A673 (cell line): ENCODE measurements at regions not wholly inside any gene's neighbourhood (a gene's known extent, or its start where the extent isn't known, plus 50 kb on each side); places are given as distances from the start of the nearest gene placed in this dataset.

Experiments
- BruUV-seq: library from RNA; stranded (reverse); fragments of 400-500 nt; replicated peaks from 2 replicates; lab custom pipeline; 2021; lab: Mats Ljungman, UMichigan
- CTCF ChIA-PET: fragments of 300-600 bp; sonication (Branson Sonifier 250); formaldehyde crosslinking; loops from one replicate; lab custom pipeline; 2022; ENCODE audit warnings: antibody characterized with exemption; lab: Charles Lee
- POLR2A ChIA-PET: fragments of 300-600 bp; sonication (Branson Sonifier 250); formaldehyde crosslinking; loops from one replicate; lab custom pipeline; 2022; ENCODE audit warnings: antibody characterized with exemption; ENCODE audit not compliant: low non-redundant PET; lab: Charles Lee
- DNase-seq: peaks from one replicate; pipeline ENCODE4 v3.0.0-alpha.2; 2015; ENCODE audit warnings: low spot score
- H3K27ac ChIP-seq: fragments of 200-600 bp; sonication (generic); 2 replicates; pipeline ENCODE4 v1.5.1; 2016; ENCODE audit warnings: mixed run types, low read depth, mild to moderate bottlenecking, mixed read lengths, antibody characterized with exemption, low read length; ENCODE audit not compliant: poor library complexity, severe bottlenecking
- H3K27me3 ChIP-seq: fragments of 200-600 bp; sonication (generic); replicated peaks from 2 replicates; pipeline ENCODE4 v1.6.1; 2017; ENCODE audit warnings: mixed run types, low read depth, mild to moderate bottlenecking, mixed read lengths, antibody characterized with exemption, low read length; ENCODE audit not compliant: insufficient read depth, poor library complexity
- H3K36me3 ChIP-seq: fragments of 200-600 bp; sonication (generic); 2 replicates; pipeline ENCODE4 v1.6.1; 2016; ENCODE audit warnings: mixed run types, mild to moderate bottlenecking, mixed read lengths, antibody characterized with exemption, low read length; ENCODE audit not compliant: insufficient read depth, poor library complexity, severe bottlenecking
- H3K4me1 ChIP-seq: fragments of 200-600 bp; sonication (generic); 2 replicates; pipeline ENCODE4 v1.6.1; 2017; ENCODE audit warnings: mixed run types, mild to moderate bottlenecking, mixed read lengths, antibody characterized with exemption, low read length; ENCODE audit not compliant: insufficient read depth, poor library complexity, severe bottlenecking
- H3K4me3 ChIP-seq: fragments of 200-600 bp; sonication (generic); 2 replicates; pipeline ENCODE4 v1.5.1; 2016; ENCODE audit warnings: low read depth, mixed run types, mild to moderate bottlenecking, mixed read lengths, low read length; ENCODE audit not compliant: poor library complexity, severe bottlenecking
- H3K9me3 ChIP-seq: fragments of 200-600 bp; sonication (generic); 2 replicates; pipeline ENCODE4 v1.6.1; 2016; ENCODE audit warnings: mixed run types, low read depth, mild to moderate bottlenecking, mixed read lengths, antibody characterized with exemption, low read length; ENCODE audit not compliant: poor library complexity, severe bottlenecking
- CTCF ChIP-seq: fragments of 300-800, 200-600 bp; sonication (generic); conservative IDR thresholded peaks from 2 replicates; pipeline ENCODE4 v1.5.1; 2017; ENCODE audit warnings: low read depth, mild to moderate bottlenecking, antibody characterized with exemption, low read length, moderate library complexity, mixed read lengths
- EZH2 ChIP-seq: fragments of 200-600 bp; sonication (generic); IDR thresholded peaks from 2 replicates; pipeline ENCODE4 v1.6.1; 2017; ENCODE audit warnings: borderline replicate concordance, low read depth, mild to moderate bottlenecking, mixed read lengths, antibody characterized with exemption, low read length; ENCODE audit not compliant: poor library complexity, severe bottlenecking
- intact Hi-C: fragments of 100-400 bp; cut with micrococcal nuclease; formaldehyde crosslinking; loops from one replicate; pipeline ENCODE4 v1.10.0; 2022; ENCODE audit not compliant: unreplicated experiment

- ChIA-PET POLR2A (no interaction called here), CTCF (no interaction called here)
- Histone ChIP-seq H3K4me3 (no peak overlapping the region), H3K4me1 (no peaks in the 10 kb centered on the region), H3K27me3 (no peaks in the 10 kb centered on the region), H3K36me3 (no peaks in the 10 kb centered on the region), H3K27ac (no peak overlapping the region), H3K9me3 (no peaks in the 10 kb centered on the region)
- TF ChIP-seq CTCF: no peak
- TF ChIP-seq EZH2: no peak
- no TSS peak for BruUV-seq
- no peak for DNase-seq
- intact Hi-C loops: no loop called here
These were observed 336.1 kb downstream of the GBA3 start for GRCh38 chr4:23028875-23029274.

- Histone ChIP-seq H3K4me3 (no peak overlapping the region), H3K27me3 (no peaks in the 10 kb centered on the region), H3K36me3 (no peaks in the 10 kb centered on the region), H3K4me1 (no peaks in the 10 kb centered on the region), H3K9me3 (no peaks in the 10 kb centered on the region), H3K27ac (no peak overlapping the region)
- ChIA-PET CTCF (no interaction called here), POLR2A (no interaction called here)
- no peak for DNase-seq
- TF ChIP-seq CTCF: no peak
- TF ChIP-seq EZH2: no peak
- intact Hi-C loops: no loop called here
- no TSS peak for BruUV-seq
These were observed 330.9 kb downstream of the GBA3 start for GRCh38 chr4:23023666-23024065.

GRCh38 chr4:23023121-23023520 lies 330.4 kb downstream of the GBA3 start:
- CTCF ChIA-PET: no interaction called here
- no peak overlapping the region for H3K27ac ChIP-seq
- no TSS peak for BruUV-seq

More at GRCh38 chr4:23023121-23023520, 330.4 kb downstream of the GBA3 start:
- no peaks in the 10 kb centered on the region for H3K4me1 ChIP-seq
- no peaks in the 10 kb centered on the region for H3K9me3 ChIP-seq
- no peak overlapping the region for H3K4me3 ChIP-seq
- intact Hi-C loops: no loop called here
- POLR2A ChIA-PET: no interaction called here
- DNase-seq: no peak
- no peaks in the 10 kb centered on the region for H3K27me3 ChIP-seq
- TF ChIP-seq EZH2 (no peak), CTCF (no peak)
- H3K36me3 ChIP-seq: no peaks in the 10 kb centered on the region
